ENCODE measurements at regions not wholly inside any gene's neighbourhood (a gene's known extent, or its start where the extent isn't known, plus 50 kb on each side); places are given as distances from the start of the nearest gene placed in this dataset.

- no peak for FAIRE-seq
Observed at GRCh38 chr5:2657151-2657550, 94.3 kb downstream of the IRX2 start.

GRCh38 chr5:2656206-2656605, 95.3 kb downstream of the IRX2 start:
- FAIRE-seq, result no peak

- FAIRE-seq, result no peak
Observed at GRCh38 chr5:2653991-2654390, 97.5 kb downstream of the IRX2 start.

GRCh38 chr5:2651116-2651515, 100.4 kb downstream of the IRX2 start:
- no peak for FAIRE-seq

GRCh38 chr5:2642684-2643345, 108.7 kb downstream of the IRX2 start:
- FAIRE-seq, result no peak

GRCh38 chr5:2640717-2641116, 110.8 kb downstream of the IRX2 start:
- no peak for FAIRE-seq

- no peak for FAIRE-seq
Observed at GRCh38 chr5:2639425-2639824, 112.1 kb downstream of the IRX2 start.

GRCh38 chr5:2634399-2635176, 116.9 kb downstream of the IRX2 start:
- FAIRE-seq, result no peak

- no peak for FAIRE-seq
Observed at GRCh38 chr5:2633992-2634391, 117.5 kb downstream of the IRX2 start.

GRCh38 chr5:2631758-2632157, 119.7 kb downstream of the IRX2 start:
- FAIRE-seq, result no peak

- no peak for FAIRE-seq
Observed at GRCh38 chr5:2629045-2629444, 122.4 kb downstream of the IRX2 start.

GRCh38 chr5:2627867-2628266, 123.6 kb downstream of the IRX2 start:
- FAIRE-seq, result no peak

- FAIRE-seq, result no peak
Observed at GRCh38 chr5:2626572-2626971, 124.9 kb downstream of the IRX2 start.

GRCh38 chr5:2622866-2623265, 128.6 kb downstream of the IRX2 start:
- FAIRE-seq, result no peak

GRCh38 chr5:2621631-2622030, 129.8 kb downstream of the IRX2 start:
- FAIRE-seq, result no peak

GRCh38 chr5:2619216-2619615, 132.3 kb downstream of the IRX2 start:
- no peak for FAIRE-seq

- FAIRE-seq, result no peak
Observed at GRCh38 chr5:2617461-2617860, 134.0 kb downstream of the IRX2 start.

- FAIRE-seq, result no peak
Observed at GRCh38 chr5:2615917-2616316, 135.6 kb downstream of the IRX2 start.

- no peak for FAIRE-seq
Observed at GRCh38 chr5:2614571-2614970, 136.9 kb downstream of the IRX2 start.

GRCh38 chr5:2611659-2612058, 139.8 kb downstream of the IRX2 start:
- no peak for FAIRE-seq

- FAIRE-seq, result no peak
Observed at GRCh38 chr5:2610986-2611385, 140.5 kb downstream of the IRX2 start.

GRCh38 chr5:2608391-2608790, 143.1 kb downstream of the IRX2 start:
- no peak for FAIRE-seq

GRCh38 chr5:2607598-2607997, 143.9 kb downstream of the IRX2 start:
- no peak for FAIRE-seq

- FAIRE-seq, result no peak
Observed at GRCh38 chr5:2603272-2603575, 148.3 kb downstream of the IRX2 start.
